ENCODE measurements at regions not wholly inside any gene's neighbourhood (a gene's known extent, or its start where the extent isn't known, plus 50 kb on each side); places are given as distances from the start of the nearest gene placed in this dataset.
A peak's percentile ranks its signal among the peaks of the same experiment; 100 is the strongest.

GRCh38 chr20:39894067-39894466 is 795.0 kb downstream of the MAFB start:
- no peak for DNase-seq

GRCh38 chr20:39893003-39893685 is 795.9 kb downstream of the MAFB start:
- no peak for DNase-seq

GRCh38 chr20:39890697-39891096 is 798.3 kb downstream of the MAFB start:
- DNase-seq: no peak

GRCh38 chr20:39888310-39888709 is 800.7 kb downstream of the MAFB start:
- DNase-seq: no peak

GRCh38 chr20:39886650-39887190 is 802.3 kb downstream of the MAFB start:
- DNase-seq: no peak

- peak in 2 of 3 experiments; percentile 14 to 48 for DNase-seq
Measured at GRCh38 chr20:39885975-39886649, 802.9 kb downstream of the MAFB start.

GRCh38 chr20:39882806-39883205 is 806.2 kb downstream of the MAFB start:
- DNase-seq: no peak

- peak in 1 of 3 experiments; percentile 25 for DNase-seq
Measured at GRCh38 chr20:39880890-39881289, 808.1 kb downstream of the MAFB start.

- no peak for DNase-seq
Measured at GRCh38 chr20:39879296-39879695, 809.7 kb downstream of the MAFB start.

- DNase-seq: peak in 1 of 3 experiments; percentile 49
Measured at GRCh38 chr20:39878809-39879208, 810.2 kb downstream of the MAFB start.

GRCh38 chr20:39878320-39878719 is 810.7 kb downstream of the MAFB start:
- DNase-seq: peak in 1 of 3 experiments; percentile 50

- DNase-seq: peak; percentile 1 to 87 (median 67)
Measured at GRCh38 chr20:39877788-39878187, 811.2 kb downstream of the MAFB start.

GRCh38 chr20:39876976-39877635 is 811.9 kb downstream of the MAFB start:
- DNase-seq: peak; percentile 73 to 98 (median 89)

GRCh38 chr20:39875492-39876110 is 813.4 kb downstream of the MAFB start:
- peak in 1 of 3 experiments; percentile 25 for DNase-seq

GRCh38 chr20:39874049-39874893 is 814.8 kb downstream of the MAFB start:
- DNase-seq: peak; percentile 45 to 84 (median 66)

- DNase-seq: peak in 1 of 3 experiments; percentile 68
Measured at GRCh38 chr20:39873286-39873685, 815.8 kb downstream of the MAFB start.

- DNase-seq: peak in 1 of 3 experiments; percentile 35
Measured at GRCh38 chr20:39871013-39871412, 818.0 kb downstream of the MAFB start.

- no peak for DNase-seq
Measured at GRCh38 chr20:39865446-39865845, 823.6 kb downstream of the MAFB start.

- no peak for DNase-seq
Measured at GRCh38 chr20:39862470-39862891, 826.6 kb downstream of the MAFB start.

- DNase-seq: peak; percentile 48 to 81 (median 50)
Measured at GRCh38 chr20:39861381-39861780, 827.7 kb downstream of the MAFB start.

- no peak for DNase-seq
Measured at GRCh38 chr20:39857835-39858234, 831.2 kb downstream of the MAFB start.

- no peak for DNase-seq
Measured at GRCh38 chr20:39857187-39857586, 831.8 kb downstream of the MAFB start.
